Panc1 (cell line): ENCODE measurements at regions not wholly inside any gene's neighbourhood (a gene's known extent, or its start where the extent isn't known, plus 50 kb on each side); places are given as distances from the start of the nearest gene placed in this dataset.

Experiments used
- ATAC-seq: fragments of 200-7000 bp; cut with Tn5 transposase; 2 replicates; pipeline ENCODE4 v1.9.1; 2020; ENCODE audit warnings: mild to moderate bottlenecking, moderate library complexity
- BruUV-seq: library from RNA; stranded (reverse); fragments of 400-500 nt; replicated peaks from 2 replicates; lab custom pipeline; 2021; lab: Mats Ljungman, UMichigan
- CTCF ChIA-PET: fragments of 300-600 bp; sonication (Branson Sonifier 250); formaldehyde crosslinking; loops from one replicate; lab custom pipeline; 2022; ENCODE audit warnings: antibody characterized with exemption; lab: Charles Lee
- POLR2A ChIA-PET: fragments of 300-600 bp; sonication (Branson Sonifier 250); formaldehyde crosslinking; loops from one replicate; lab custom pipeline; 2022; ENCODE audit warnings: antibody characterized with exemption; lab: Charles Lee
- DNase-seq: peaks from one replicate; pipeline ENCODE4 v3.0.0-alpha.2; 2010; ENCODE audit warnings: low read depth, low spot score
- H3K27ac ChIP-seq: 2 replicates; pipeline ENCODE4 v1.5.1; 2011; ENCODE audit warnings: mild to moderate bottlenecking, low read length, inconsistent platforms
- H3K27me3 ChIP-seq: fragments of 200-500 bp; sonication (Bioruptor generic); 2 replicates; pipeline ENCODE4 v1.6.0; 2014; ENCODE audit warnings: low read length, inconsistent platforms; ENCODE audit not compliant: control insufficient read depth, insufficient read depth
- H3K36me3 ChIP-seq: fragments of 200-500 bp; sonication (Bioruptor generic); 2 replicates; pipeline ENCODE4 v1.5.1; 2014; ENCODE audit warnings: inconsistent platforms, mild to moderate bottlenecking, low read length, moderate library complexity; ENCODE audit not compliant: control insufficient read depth, insufficient read depth
- H3K4me1 ChIP-seq: 2 replicates; pipeline ENCODE4 v1.5.1; 2011; ENCODE audit warnings: inconsistent platforms, mild to moderate bottlenecking, low read length, moderate library complexity; ENCODE audit not compliant: control insufficient read depth, insufficient read depth
- H3K4me3 ChIP-seq, 2 experiments: 2 replicates each; pipeline ENCODE4 v1.5.1; 2011 to 2012; ENCODE audit warnings: low read depth in 2 of 2, low read length in 2 of 2, mild to moderate bottlenecking in 2 of 2, inconsistent platforms in 1 of 2, moderate library complexity in 1 of 2
- H3K9me3 ChIP-seq: fragments of 200-500 bp; sonication (Bioruptor generic); 2 replicates; pipeline ENCODE4 v1.5.1; 2014; ENCODE audit warnings: low read depth, mild to moderate bottlenecking, inconsistent platforms, low read length, moderate library complexity; ENCODE audit not compliant: control insufficient read depth, insufficient read depth
- POLR2AphosphoS5 ChIP-seq: IDR thresholded peaks from 2 replicates; pipeline ENCODE4 v1.6.1; 2012; ENCODE audit warnings: mild to moderate bottlenecking, low read depth, low read length, moderate library complexity
- SIN3A ChIP-seq: IDR thresholded peaks from 2 replicates; pipeline ENCODE4 v1.6.1; 2012; ENCODE audit warnings: low read depth, mild to moderate bottlenecking, low read length, moderate library complexity, borderline replicate concordance; ENCODE audit not compliant: insufficient read depth
- TCF7L2 ChIP-seq: IDR thresholded peaks from 2 replicates; pipeline ENCODE4 v1.6.1; 2011; ENCODE audit warnings: mild to moderate bottlenecking, low read depth, low read length, inconsistent platforms
- in situ Hi-C: cut with HindIII; loops from 2 replicates; pipeline ENCODE4 v1.10.0; 2016; ENCODE audit warnings: low sequenced_read_pairs, low pct_unique_long_range_greater_than_20kb
- intact Hi-C: fragments of 100-400 bp; cut with micrococcal nuclease; formaldehyde crosslinking; loops from one replicate; pipeline ENCODE4 v1.10.0; 2022; ENCODE audit not compliant: unreplicated experiment
- TF ChIP-seq, protein P1 (sequence below): fragments of 450-650 bp; IDR thresholded peaks from 2 replicates; pipeline ENCODE4 v1.5.1; 2017; ENCODE audit warnings: mild to moderate bottlenecking
- TF ChIP-seq, protein P2 (sequence below), 2 experiments: IDR thresholded peaks; 2 replicates each; pipeline ENCODE4 v1.6.1; 2011 to 2012; ENCODE audit warnings: low read depth in 2 of 2, control low read depth in 1 of 2, low read length in 1 of 2, mild to moderate bottlenecking in 1 of 2, moderate library complexity in 1 of 2; ENCODE audit not compliant: insufficient read depth in 1 of 2

GRCh38 chr4:30471861-30472260, 248.3 kb upstream of the PCDH7 start:
- no peak overlapping the region for H3K27ac ChIP-seq
- H3K9me3 ChIP-seq = no peaks in the 10 kb centered on the region
- H3K36me3 ChIP-seq = no peaks in the 10 kb centered on the region
- ChIA-PET POLR2A (no interaction called here), CTCF (no interaction called here)
- H3K4me1 ChIP-seq = no peaks in the 10 kb centered on the region
- no peak overlapping the region for H3K4me3 ChIP-seq
- BruUV-seq = no TSS peak
- TF ChIP-seq, protein P1, sequence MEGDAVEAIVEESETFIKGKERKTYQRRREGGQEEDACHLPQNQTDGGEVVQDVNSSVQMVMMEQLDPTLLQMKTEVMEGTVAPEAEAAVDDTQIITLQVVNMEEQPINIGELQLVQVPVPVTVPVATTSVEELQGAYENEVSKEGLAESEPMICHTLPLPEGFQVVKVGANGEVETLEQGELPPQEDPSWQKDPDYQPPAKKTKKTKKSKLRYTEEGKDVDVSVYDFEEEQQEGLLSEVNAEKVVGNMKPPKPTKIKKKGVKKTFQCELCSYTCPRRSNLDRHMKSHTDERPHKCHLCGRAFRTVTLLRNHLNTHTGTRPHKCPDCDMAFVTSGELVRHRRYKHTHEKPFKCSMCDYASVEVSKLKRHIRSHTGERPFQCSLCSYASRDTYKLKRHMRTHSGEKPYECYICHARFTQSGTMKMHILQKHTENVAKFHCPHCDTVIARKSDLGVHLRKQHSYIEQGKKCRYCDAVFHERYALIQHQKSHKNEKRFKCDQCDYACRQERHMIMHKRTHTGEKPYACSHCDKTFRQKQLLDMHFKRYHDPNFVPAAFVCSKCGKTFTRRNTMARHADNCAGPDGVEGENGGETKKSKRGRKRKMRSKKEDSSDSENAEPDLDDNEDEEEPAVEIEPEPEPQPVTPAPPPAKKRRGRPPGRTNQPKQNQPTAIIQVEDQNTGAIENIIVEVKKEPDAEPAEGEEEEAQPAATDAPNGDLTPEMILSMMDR = no peak
- TF ChIP-seq SIN3A (no peak), POLR2AphosphoS5 (no peak), TCF7L2 (no peak)
- TF ChIP-seq, protein P2, sequence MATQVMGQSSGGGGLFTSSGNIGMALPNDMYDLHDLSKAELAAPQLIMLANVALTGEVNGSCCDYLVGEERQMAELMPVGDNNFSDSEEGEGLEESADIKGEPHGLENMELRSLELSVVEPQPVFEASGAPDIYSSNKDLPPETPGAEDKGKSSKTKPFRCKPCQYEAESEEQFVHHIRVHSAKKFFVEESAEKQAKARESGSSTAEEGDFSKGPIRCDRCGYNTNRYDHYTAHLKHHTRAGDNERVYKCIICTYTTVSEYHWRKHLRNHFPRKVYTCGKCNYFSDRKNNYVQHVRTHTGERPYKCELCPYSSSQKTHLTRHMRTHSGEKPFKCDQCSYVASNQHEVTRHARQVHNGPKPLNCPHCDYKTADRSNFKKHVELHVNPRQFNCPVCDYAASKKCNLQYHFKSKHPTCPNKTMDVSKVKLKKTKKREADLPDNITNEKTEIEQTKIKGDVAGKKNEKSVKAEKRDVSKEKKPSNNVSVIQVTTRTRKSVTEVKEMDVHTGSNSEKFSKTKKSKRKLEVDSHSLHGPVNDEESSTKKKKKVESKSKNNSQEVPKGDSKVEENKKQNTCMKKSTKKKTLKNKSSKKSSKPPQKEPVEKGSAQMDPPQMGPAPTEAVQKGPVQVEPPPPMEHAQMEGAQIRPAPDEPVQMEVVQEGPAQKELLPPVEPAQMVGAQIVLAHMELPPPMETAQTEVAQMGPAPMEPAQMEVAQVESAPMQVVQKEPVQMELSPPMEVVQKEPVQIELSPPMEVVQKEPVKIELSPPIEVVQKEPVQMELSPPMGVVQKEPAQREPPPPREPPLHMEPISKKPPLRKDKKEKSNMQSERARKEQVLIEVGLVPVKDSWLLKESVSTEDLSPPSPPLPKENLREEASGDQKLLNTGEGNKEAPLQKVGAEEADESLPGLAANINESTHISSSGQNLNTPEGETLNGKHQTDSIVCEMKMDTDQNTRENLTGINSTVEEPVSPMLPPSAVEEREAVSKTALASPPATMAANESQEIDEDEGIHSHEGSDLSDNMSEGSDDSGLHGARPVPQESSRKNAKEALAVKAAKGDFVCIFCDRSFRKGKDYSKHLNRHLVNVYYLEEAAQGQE (IDR thresholded peaks at IDR 0.05; ENCODE audit: insufficient read depth in 1 of 2, low read depth in 2 of 2, low read length in 1 of 2) = no peak
- intact Hi-C loops = no loop called here
- DNase-seq (no peak), ATAC-seq (no peak)
- in situ Hi-C loops = no loop called here
- no peaks in the 10 kb centered on the region for H3K27me3 ChIP-seq

GRCh38 chr4:30473225-30473624, 246.9 kb upstream of the PCDH7 start:
- Histone ChIP-seq H3K27ac (no peak overlapping the region), H3K9me3 (no peaks in the 10 kb centered on the region), H3K4me3 (no peak overlapping the region), H3K4me1 (no peaks in the 10 kb centered on the region), H3K36me3 (no peaks in the 10 kb centered on the region), H3K27me3 (no peaks in the 10 kb centered on the region)
- in situ Hi-C loops (no loop called here), intact Hi-C loops (no loop called here)
- CTCF ChIA-PET = no interaction called here
- POLR2A ChIA-PET = no interaction called here
- no peak for DNase-seq
- no peak for ATAC-seq
- TF ChIP-seq POLR2AphosphoS5 (no peak), TCF7L2 (no peak)
- TF ChIP-seq, protein P1 = no peak
- TF ChIP-seq, protein P2 (IDR thresholded peaks at IDR 0.05; ENCODE audit: insufficient read depth in 1 of 2, low read depth in 2 of 2, low read length in 1 of 2) = no peak
- no TSS peak for BruUV-seq
